ENCODE measurements at regions not wholly inside any gene's neighbourhood (a gene's known extent, or its start where the extent isn't known, plus 50 kb on each side); places are given as distances from the start of the nearest gene placed in this dataset.

DNA sequence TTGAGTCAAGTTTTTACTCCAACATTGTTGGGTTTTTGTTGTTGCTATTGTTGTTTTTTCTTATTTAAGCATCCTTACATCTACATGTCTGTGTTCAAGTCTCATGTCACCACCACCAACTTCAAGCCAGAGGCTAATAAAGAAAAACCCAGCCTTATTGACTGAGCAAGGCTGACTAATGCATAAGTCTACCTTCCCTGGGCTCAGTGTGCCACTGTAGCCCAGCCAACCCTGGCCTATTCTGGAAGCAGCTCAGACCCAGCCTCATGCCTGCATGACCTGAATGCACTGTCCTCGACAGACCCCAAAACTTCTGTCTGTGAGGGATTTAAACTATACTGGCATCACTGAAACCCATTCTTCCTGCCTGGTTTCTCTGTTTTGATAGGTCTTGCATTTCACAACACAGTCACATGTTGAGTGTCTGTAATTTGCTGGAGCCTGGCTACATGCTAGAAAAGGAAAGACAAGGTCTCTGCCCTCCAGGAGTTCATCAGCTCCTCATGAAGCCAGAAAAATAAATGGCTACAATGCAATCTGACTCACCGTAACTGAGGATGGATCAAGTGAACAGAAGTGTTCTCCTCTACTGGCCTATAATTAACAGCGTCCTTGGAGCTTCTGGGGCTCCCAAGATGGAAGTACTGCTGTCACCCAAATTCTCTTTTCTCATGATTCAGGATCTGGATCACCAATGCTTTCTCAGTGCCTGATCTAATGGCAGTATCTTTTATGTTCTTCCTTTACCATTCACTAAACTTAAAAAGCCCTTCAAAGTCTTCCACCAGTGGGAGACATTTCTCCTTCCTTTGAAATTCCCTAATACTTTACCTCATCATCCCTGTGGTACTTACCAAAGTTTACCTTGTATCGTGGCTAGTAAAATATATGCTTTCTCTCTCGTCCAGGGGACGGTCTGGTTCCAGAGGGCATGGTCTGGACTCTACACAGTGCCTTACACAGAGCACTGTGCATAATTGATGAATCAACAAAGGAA lies 103.9 kb upstream of the IFNE start:
- no peaks in the 10 kb centered on the region for H3K4me1 ChIP-seq (ENCODE audit: insufficient read depth)
- H3K9me3 ChIP-seq: no peaks in the 10 kb centered on the region
- TF ChIP-seq POLR2A (IDR thresholded peaks at IDR 0.05) (no peak), EP300 (IDR thresholded peaks at IDR 0.05) (no peak)
- TF ChIP-seq, protein P1, sequence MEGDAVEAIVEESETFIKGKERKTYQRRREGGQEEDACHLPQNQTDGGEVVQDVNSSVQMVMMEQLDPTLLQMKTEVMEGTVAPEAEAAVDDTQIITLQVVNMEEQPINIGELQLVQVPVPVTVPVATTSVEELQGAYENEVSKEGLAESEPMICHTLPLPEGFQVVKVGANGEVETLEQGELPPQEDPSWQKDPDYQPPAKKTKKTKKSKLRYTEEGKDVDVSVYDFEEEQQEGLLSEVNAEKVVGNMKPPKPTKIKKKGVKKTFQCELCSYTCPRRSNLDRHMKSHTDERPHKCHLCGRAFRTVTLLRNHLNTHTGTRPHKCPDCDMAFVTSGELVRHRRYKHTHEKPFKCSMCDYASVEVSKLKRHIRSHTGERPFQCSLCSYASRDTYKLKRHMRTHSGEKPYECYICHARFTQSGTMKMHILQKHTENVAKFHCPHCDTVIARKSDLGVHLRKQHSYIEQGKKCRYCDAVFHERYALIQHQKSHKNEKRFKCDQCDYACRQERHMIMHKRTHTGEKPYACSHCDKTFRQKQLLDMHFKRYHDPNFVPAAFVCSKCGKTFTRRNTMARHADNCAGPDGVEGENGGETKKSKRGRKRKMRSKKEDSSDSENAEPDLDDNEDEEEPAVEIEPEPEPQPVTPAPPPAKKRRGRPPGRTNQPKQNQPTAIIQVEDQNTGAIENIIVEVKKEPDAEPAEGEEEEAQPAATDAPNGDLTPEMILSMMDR (IDR thresholded peaks at IDR 0.05): no peak
- intact Hi-C loops (cut with DNase I): no loop called here
- DNase-seq: no peak
- H3K27me3 ChIP-seq: no peaks in the 10 kb centered on the region
- H3K27ac ChIP-seq: no peak overlapping the region
- H3K36me3 ChIP-seq: no peaks in the 10 kb centered on the region
- 72 to 78% (median 73%) methylated on average over 6 of the region's 6 CpGs for WGBS, 3 donors
- H3K4me3 ChIP-seq: no peak overlapping the region

DNA sequence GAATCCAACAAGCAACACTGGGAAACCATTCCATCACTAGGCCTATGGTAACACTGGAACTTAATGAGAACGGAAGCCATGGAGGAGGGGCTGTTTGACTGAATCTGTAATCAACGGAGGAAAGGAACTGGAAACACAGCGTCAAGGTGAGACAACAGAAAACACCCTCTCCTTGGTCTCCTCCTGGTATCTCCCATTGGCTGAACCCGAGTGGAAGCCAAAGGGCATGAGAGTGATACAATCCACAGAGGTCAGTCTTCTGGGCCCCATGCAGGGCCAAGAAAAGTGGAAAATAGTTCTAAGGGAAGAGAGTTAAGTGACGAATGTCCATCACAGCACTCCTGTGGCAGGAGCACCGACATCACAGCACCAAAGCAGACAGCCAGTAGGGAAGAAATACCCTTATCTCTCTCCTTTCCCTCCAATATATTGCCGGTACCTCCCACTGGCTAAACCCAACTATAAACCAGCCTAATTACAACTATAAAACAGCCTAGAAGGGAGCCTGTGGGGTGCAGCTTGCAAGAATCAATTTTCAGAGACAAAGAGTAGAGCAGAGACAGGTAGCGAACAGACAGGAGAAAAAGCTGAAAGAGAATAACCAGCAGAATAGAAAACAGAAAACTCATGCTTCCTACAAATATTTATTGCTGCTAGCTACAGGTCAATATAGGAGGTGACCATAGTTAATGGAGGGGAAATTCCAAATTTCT lies 107.4 kb upstream of the IFNE start:
- H3K4me3 ChIP-seq: no peak overlapping the region
- intact Hi-C loops (cut with DNase I): no loop called here
- H3K27ac ChIP-seq: no peak overlapping the region
- TF ChIP-seq POLR2A (IDR thresholded peaks at IDR 0.05): no peak
- no peak for TF ChIP-seq EP300 (IDR thresholded peaks at IDR 0.05)
- TF ChIP-seq, protein P1 (IDR thresholded peaks at IDR 0.05): no peak
- H3K27me3 ChIP-seq: no peaks in the 10 kb centered on the region
- H3K4me1 ChIP-seq (ENCODE audit: insufficient read depth): no peaks in the 10 kb centered on the region
- no peaks in the 10 kb centered on the region for H3K9me3 ChIP-seq
- DNase-seq: no peak
- H3K36me3 ChIP-seq: no peaks in the 10 kb centered on the region
- WGBS, 3 donors: 43 to 58% (median 48%) methylated on average over 8 of the region's 8 CpGs

DNA sequence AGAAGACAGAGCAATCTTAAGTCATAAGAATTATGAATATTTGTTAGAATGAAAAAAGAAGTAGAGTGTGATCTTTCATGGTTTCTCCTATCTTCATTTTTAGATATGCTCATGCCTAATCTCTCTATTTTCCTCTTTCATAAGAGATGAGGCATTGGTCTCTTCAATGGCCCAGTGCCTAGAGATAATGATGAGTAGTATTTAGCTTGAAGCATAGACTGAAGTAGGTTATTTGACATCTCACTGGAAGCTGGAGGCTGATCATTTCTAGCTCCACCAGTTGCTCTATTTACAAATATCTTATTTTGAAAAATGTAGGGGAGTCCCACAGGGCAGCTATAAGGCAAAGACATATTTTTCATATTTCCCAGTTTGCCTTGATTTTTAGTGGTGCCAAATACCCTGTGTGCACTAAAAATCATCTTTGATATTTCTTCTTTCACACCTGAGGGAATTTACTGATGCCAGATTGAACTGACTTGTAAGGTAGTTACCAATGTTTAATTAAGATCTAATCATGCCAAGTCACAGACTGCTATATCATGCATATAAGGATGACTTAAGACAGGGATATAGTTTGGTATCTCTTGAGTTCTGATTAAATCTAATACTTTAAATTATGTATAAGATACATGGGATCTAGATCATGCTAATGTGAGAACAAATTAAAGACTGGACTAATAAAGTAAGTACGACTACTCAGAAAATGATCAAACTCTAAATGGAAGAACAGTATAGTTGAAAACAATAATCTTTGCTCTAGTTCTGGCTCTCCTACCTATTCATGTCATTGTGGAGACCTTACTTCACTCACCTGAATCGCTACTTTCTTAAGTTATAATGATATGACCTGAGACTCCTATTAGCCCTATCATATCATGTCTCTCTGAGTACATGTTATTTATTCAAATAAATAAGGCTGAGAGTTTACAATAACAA lies 108.2 kb upstream of the IFNE start:
- WGBS, 3 donors: 87 to 89% (median 88%) methylated on average over 2 of the region's 2 CpGs
- no peaks in the 10 kb centered on the region for H3K36me3 ChIP-seq
- no peak overlapping the region for H3K4me3 ChIP-seq
- H3K27me3 ChIP-seq: no peaks in the 10 kb centered on the region
- H3K27ac ChIP-seq: no peak overlapping the region
- no peaks in the 10 kb centered on the region for H3K4me1 ChIP-seq (ENCODE audit: insufficient read depth)
- intact Hi-C loops (cut with DNase I): no loop called here
- H3K9me3 ChIP-seq: no peaks in the 10 kb centered on the region
- DNase-seq: no peak
- TF ChIP-seq, protein P1 (IDR thresholded peaks at IDR 0.05): no peak
- TF ChIP-seq EP300 (IDR thresholded peaks at IDR 0.05): no peak
- no peak for TF ChIP-seq POLR2A (IDR thresholded peaks at IDR 0.05)

Data from ovary (tissue), 7 donors.